HUES48 (cell line): ENCODE measurements at regions not wholly inside any gene's neighbourhood (a gene's known extent, or its start where the extent isn't known, plus 50 kb on each side); places are given as distances from the start of the nearest gene placed in this dataset.

Experiments
- H3K27ac ChIP-seq: one replicate; pipeline ENCODE4 v1.7.0; 2013; ENCODE audit warnings: low read depth, low read length, inconsistent platforms
- H3K27me3 ChIP-seq: 2 replicates; pipeline ENCODE4 v1.6.1; 2013; ENCODE audit warnings: mild to moderate bottlenecking, low read length; ENCODE audit not compliant: control insufficient read depth, insufficient read depth
- H3K36me3 ChIP-seq: 2 replicates; pipeline ENCODE4 v1.6.1; 2013; ENCODE audit warnings: low read length; ENCODE audit not compliant: control insufficient read depth, insufficient read depth
- H3K4me1 ChIP-seq: 2 replicates; pipeline ENCODE4 v1.6.1; 2013; ENCODE audit warnings: mild to moderate bottlenecking, low read length; ENCODE audit not compliant: control insufficient read depth, insufficient read depth
- H3K4me3 ChIP-seq: 2 replicates; pipeline ENCODE4 v1.5.1; 2013; ENCODE audit warnings: mild to moderate bottlenecking, low read depth, low read length
- H3K9ac ChIP-seq: 2 replicates; pipeline ENCODE4 v1.6.1; 2013; ENCODE audit warnings: mild to moderate bottlenecking, low read depth, low read length, moderate library complexity
- H3K9me3 ChIP-seq: 2 replicates; pipeline ENCODE4 v1.6.1; 2013; ENCODE audit warnings: low read length; ENCODE audit not compliant: control insufficient read depth, insufficient read depth

GRCh38 chr11:80562523-80563125 is 1121.8 kb upstream of the TENM4 start:
- Histone ChIP-seq H3K9me3 (no peaks in the 10 kb centered on the region), H3K27ac (no peak overlapping the region), H3K27me3 (no peaks in the 10 kb centered on the region), H3K4me1 (peaks cover 12% of the 10 kb centered on the region), H3K36me3 (no peaks in the 10 kb centered on the region), H3K4me3 (no peak overlapping the region), H3K9ac (no peak overlapping the region)

- peaks cover 12% of the 10 kb centered on the region for H3K4me1 ChIP-seq
- H3K4me3 ChIP-seq, result no peak overlapping the region
- H3K9me3 ChIP-seq, result no peaks in the 10 kb centered on the region
- no peaks in the 10 kb centered on the region for H3K36me3 ChIP-seq
- no peaks in the 10 kb centered on the region for H3K27me3 ChIP-seq
- no peak overlapping the region for H3K27ac ChIP-seq
- H3K9ac ChIP-seq, result no peak overlapping the region
These were observed 1119.1 kb upstream of the TENM4 start for GRCh38 chr11:80559942-80560341.

GRCh38 chr11:80553565-80553964 is 1112.7 kb upstream of the TENM4 start:
- Histone ChIP-seq H3K27me3 (no peaks in the 10 kb centered on the region), H3K36me3 (no peaks in the 10 kb centered on the region), H3K9me3 (no peaks in the 10 kb centered on the region), H3K27ac (no peak overlapping the region), H3K4me3 (no peak overlapping the region), H3K9ac (no peak overlapping the region), H3K4me1 (no peaks in the 10 kb centered on the region)

- H3K27me3 ChIP-seq, result no peaks in the 10 kb centered on the region
- H3K27ac ChIP-seq, result no peak overlapping the region
- H3K4me3 ChIP-seq, result no peak overlapping the region
- no peaks in the 10 kb centered on the region for H3K4me1 ChIP-seq
- H3K36me3 ChIP-seq, result no peaks in the 10 kb centered on the region
- H3K9me3 ChIP-seq, result no peaks in the 10 kb centered on the region
- no peak overlapping the region for H3K9ac ChIP-seq
These were observed 1101.9 kb upstream of the TENM4 start for GRCh38 chr11:80542704-80543103.

- Histone ChIP-seq H3K9ac (no peak overlapping the region), H3K4me1 (no peaks in the 10 kb centered on the region), H3K4me3 (no peak overlapping the region), H3K36me3 (no peaks in the 10 kb centered on the region), H3K27me3 (no peaks in the 10 kb centered on the region), H3K27ac (no peak overlapping the region), H3K9me3 (peaks cover 6% of the 10 kb centered on the region)
These were observed 1097.2 kb upstream of the TENM4 start for GRCh38 chr11:80538040-80538439.

GRCh38 chr11:80533463-80533862 is 1092.6 kb upstream of the TENM4 start:
- H3K4me1 ChIP-seq, result no peaks in the 10 kb centered on the region
- peaks cover 15% of the 10 kb centered on the region for H3K9me3 ChIP-seq
- H3K36me3 ChIP-seq, result no peaks in the 10 kb centered on the region
- H3K4me3 ChIP-seq, result no peak overlapping the region
- no peaks in the 10 kb centered on the region for H3K27me3 ChIP-seq
- no peak overlapping the region for H3K9ac ChIP-seq
- H3K27ac ChIP-seq, result no peak overlapping the region

GRCh38 chr11:80532633-80533232 is 1091.9 kb upstream of the TENM4 start:
- Histone ChIP-seq H3K27ac (no peak overlapping the region), H3K9me3 (peaks cover 15% of the 10 kb centered on the region), H3K27me3 (no peaks in the 10 kb centered on the region), H3K36me3 (no peaks in the 10 kb centered on the region), H3K4me1 (no peaks in the 10 kb centered on the region), H3K9ac (no peak overlapping the region), H3K4me3 (no peak overlapping the region)

- Histone ChIP-seq H3K9ac (no peak overlapping the region), H3K4me3 (no peak overlapping the region), H3K4me1 (no peaks in the 10 kb centered on the region), H3K9me3 (peaks cover 15% of the 10 kb centered on the region), H3K36me3 (no peaks in the 10 kb centered on the region), H3K27me3 (no peaks in the 10 kb centered on the region), H3K27ac (no peak overlapping the region)
These were observed 1088.9 kb upstream of the TENM4 start for GRCh38 chr11:80529726-80530125.

GRCh38 chr11:80525663-80526405 is 1085.0 kb upstream of the TENM4 start:
- no peaks in the 10 kb centered on the region for H3K36me3 ChIP-seq
- no peak overlapping the region for H3K4me3 ChIP-seq

GRCh38 chr11:80524349-80524748 is 1083.5 kb upstream of the TENM4 start:
- H3K9me3 ChIP-seq, result no peaks in the 10 kb centered on the region
- no peaks in the 10 kb centered on the region for H3K27me3 ChIP-seq
- H3K4me3 ChIP-seq, result no peak overlapping the region
- H3K9ac ChIP-seq, result no peak overlapping the region
- no peaks in the 10 kb centered on the region for H3K4me1 ChIP-seq
- H3K36me3 ChIP-seq, result no peaks in the 10 kb centered on the region
- H3K27ac ChIP-seq, result no peak overlapping the region

More at GRCh38 chr11:80525663-80526405, 1085.0 kb upstream of the TENM4 start:
- no peaks in the 10 kb centered on the region for H3K4me1 ChIP-seq
- H3K9me3 ChIP-seq, result no peaks in the 10 kb centered on the region
- no peak overlapping the region for H3K9ac ChIP-seq
- H3K27me3 ChIP-seq, result no peaks in the 10 kb centered on the region
- H3K27ac ChIP-seq, result no peak overlapping the region

GRCh38 chr11:80523057-80523456 is 1082.2 kb upstream of the TENM4 start:
- Histone ChIP-seq H3K27ac (no peak overlapping the region), H3K36me3 (no peaks in the 10 kb centered on the region), H3K9me3 (no peaks in the 10 kb centered on the region), H3K27me3 (no peaks in the 10 kb centered on the region), H3K4me1 (no peaks in the 10 kb centered on the region), H3K9ac (no peak overlapping the region), H3K4me3 (no peak overlapping the region)
